ENCODE measurements at regions not wholly inside any gene's neighbourhood (a gene's known extent, or its start where the extent isn't known, plus 50 kb on each side); places are given as distances from the start of the nearest gene placed in this dataset.

DNA sequence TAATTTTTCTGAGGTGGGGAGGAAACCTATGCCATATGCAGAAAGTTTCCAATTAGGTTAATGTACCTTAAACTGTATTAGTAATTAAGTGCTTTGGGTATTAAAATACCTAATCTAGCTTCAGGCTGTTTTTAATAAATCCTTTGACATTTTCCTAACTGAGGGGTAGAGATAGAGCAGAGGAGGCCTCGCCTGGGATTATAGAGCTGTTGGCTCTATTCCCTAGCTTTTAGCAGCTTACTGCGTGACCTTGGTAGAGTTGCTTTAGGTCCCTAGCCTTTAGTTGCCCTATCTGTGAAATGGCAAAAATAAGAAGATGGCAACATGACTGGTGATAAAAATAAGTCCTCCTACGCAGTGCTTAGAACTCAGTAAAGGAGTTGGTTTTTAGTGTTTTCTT lies 621.0 kb downstream of the LMO4 start:
- no peak for ATAC-seq (ENCODE audit: low read depth)
- TF ChIP-seq, protein P1, sequence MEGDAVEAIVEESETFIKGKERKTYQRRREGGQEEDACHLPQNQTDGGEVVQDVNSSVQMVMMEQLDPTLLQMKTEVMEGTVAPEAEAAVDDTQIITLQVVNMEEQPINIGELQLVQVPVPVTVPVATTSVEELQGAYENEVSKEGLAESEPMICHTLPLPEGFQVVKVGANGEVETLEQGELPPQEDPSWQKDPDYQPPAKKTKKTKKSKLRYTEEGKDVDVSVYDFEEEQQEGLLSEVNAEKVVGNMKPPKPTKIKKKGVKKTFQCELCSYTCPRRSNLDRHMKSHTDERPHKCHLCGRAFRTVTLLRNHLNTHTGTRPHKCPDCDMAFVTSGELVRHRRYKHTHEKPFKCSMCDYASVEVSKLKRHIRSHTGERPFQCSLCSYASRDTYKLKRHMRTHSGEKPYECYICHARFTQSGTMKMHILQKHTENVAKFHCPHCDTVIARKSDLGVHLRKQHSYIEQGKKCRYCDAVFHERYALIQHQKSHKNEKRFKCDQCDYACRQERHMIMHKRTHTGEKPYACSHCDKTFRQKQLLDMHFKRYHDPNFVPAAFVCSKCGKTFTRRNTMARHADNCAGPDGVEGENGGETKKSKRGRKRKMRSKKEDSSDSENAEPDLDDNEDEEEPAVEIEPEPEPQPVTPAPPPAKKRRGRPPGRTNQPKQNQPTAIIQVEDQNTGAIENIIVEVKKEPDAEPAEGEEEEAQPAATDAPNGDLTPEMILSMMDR (IDR thresholded peaks at IDR 0.05; ENCODE audit: poor library complexity, severe bottlenecking) = no peak
- no peak for DNase-seq (ENCODE audit: low spot score)

GRCh38 chr1:87950369-87950768 lies 621.7 kb downstream of the LMO4 start:
- Histone ChIP-seq H3K36me3 (ENCODE audit: low read depth) (no peaks in the 10 kb centered on the region), H3K4me1 (ENCODE audit: insufficient read depth, poor library complexity, severe bottlenecking) (no peaks in the 10 kb centered on the region), H3K27ac (ENCODE audit: poor library complexity, severe bottlenecking) (no peak overlapping the region), H3K9me3 (ENCODE audit: severe bottlenecking) (no peaks in the 10 kb centered on the region), H3K27me3 (ENCODE audit: insufficient read depth, poor library complexity, severe bottlenecking) (no peaks in the 10 kb centered on the region), H3K4me3 (ENCODE audit: severe bottlenecking) (no peak overlapping the region)
- no peak for DNase-seq (ENCODE audit: low spot score)
- TF ChIP-seq, protein P1 (IDR thresholded peaks at IDR 0.05; ENCODE audit: poor library complexity, severe bottlenecking) = no peak
- no peak for ATAC-seq (ENCODE audit: low read depth)

More for the DNA sequence above, 621.0 kb downstream of the LMO4 start:
- H3K36me3 ChIP-seq (ENCODE audit: low read depth) = no peaks in the 10 kb centered on the region
- H3K4me1 ChIP-seq (ENCODE audit: insufficient read depth, poor library complexity, severe bottlenecking) = no peaks in the 10 kb centered on the region
- no peak overlapping the region for H3K27ac ChIP-seq (ENCODE audit: poor library complexity, severe bottlenecking)
- no peaks in the 10 kb centered on the region for H3K27me3 ChIP-seq (ENCODE audit: insufficient read depth, poor library complexity, severe bottlenecking)
- no peak overlapping the region for H3K4me3 ChIP-seq (ENCODE audit: severe bottlenecking)
- H3K9me3 ChIP-seq (ENCODE audit: severe bottlenecking) = no peaks in the 10 kb centered on the region

- no peaks in the 10 kb centered on the region for H3K27me3 ChIP-seq (ENCODE audit: insufficient read depth, poor library complexity, severe bottlenecking)
- no peaks in the 10 kb centered on the region for H3K36me3 ChIP-seq (ENCODE audit: low read depth)
- H3K9me3 ChIP-seq (ENCODE audit: severe bottlenecking) = no peaks in the 10 kb centered on the region
- peaks cover 8% of the 10 kb centered on the region for H3K4me1 ChIP-seq (ENCODE audit: insufficient read depth, poor library complexity, severe bottlenecking)
- ATAC-seq (ENCODE audit: low read depth) (no peak), DNase-seq (ENCODE audit: low spot score) (no peak)
- TF ChIP-seq, protein P1 (IDR thresholded peaks at IDR 0.05; ENCODE audit: poor library complexity, severe bottlenecking) = no peak
- H3K27ac ChIP-seq (ENCODE audit: poor library complexity, severe bottlenecking) = no peak overlapping the region
- no peak overlapping the region for H3K4me3 ChIP-seq (ENCODE audit: severe bottlenecking)
Observed at GRCh38 chr1:87951409-87951808, 622.7 kb downstream of the LMO4 start.

DNA sequence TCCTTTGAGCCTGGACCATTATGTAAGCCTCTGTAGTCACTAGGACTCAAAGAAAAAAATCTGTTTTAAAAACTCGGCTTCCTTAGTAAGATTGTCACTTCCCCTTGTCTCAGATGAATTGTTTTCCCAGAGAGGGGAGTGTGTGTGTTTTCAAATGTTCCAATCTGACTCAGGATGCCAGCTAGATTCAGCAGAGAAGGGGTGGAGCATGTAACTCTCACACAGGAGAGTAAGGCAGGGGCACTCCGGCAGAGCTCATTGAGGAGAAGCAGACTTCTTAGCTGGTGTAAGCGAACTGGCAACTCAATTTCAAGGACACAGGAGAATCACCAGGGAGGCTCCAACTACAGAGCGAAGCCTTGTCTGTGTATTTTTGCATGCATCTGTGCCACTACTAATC lies 623.2 kb downstream of the LMO4 start:
- H3K27me3 ChIP-seq (ENCODE audit: insufficient read depth, poor library complexity, severe bottlenecking) = no peaks in the 10 kb centered on the region
- no peaks in the 10 kb centered on the region for H3K36me3 ChIP-seq (ENCODE audit: low read depth)
- TF ChIP-seq, protein P1 (IDR thresholded peaks at IDR 0.05; ENCODE audit: poor library complexity, severe bottlenecking) = no peak
- no peak for DNase-seq (ENCODE audit: low spot score)
- H3K4me3 ChIP-seq (ENCODE audit: severe bottlenecking) = no peak overlapping the region
- H3K27ac ChIP-seq (ENCODE audit: poor library complexity, severe bottlenecking) = no peak overlapping the region
- no peaks in the 10 kb centered on the region for H3K9me3 ChIP-seq (ENCODE audit: severe bottlenecking)
- H3K4me1 ChIP-seq (ENCODE audit: insufficient read depth, poor library complexity, severe bottlenecking) = peaks cover 13% of the 10 kb centered on the region
- no peak for ATAC-seq (ENCODE audit: low read depth)

- ATAC-seq (ENCODE audit: low read depth) = no peak
- Histone ChIP-seq H3K4me3 (ENCODE audit: severe bottlenecking) (no peak overlapping the region), H3K4me1 (ENCODE audit: insufficient read depth, poor library complexity, severe bottlenecking) (peaks cover 14% of the 10 kb centered on the region), H3K9me3 (ENCODE audit: severe bottlenecking) (no peaks in the 10 kb centered on the region), H3K27me3 (ENCODE audit: insufficient read depth, poor library complexity, severe bottlenecking) (no peaks in the 10 kb centered on the region), H3K27ac (ENCODE audit: poor library complexity, severe bottlenecking) (no peak overlapping the region), H3K36me3 (ENCODE audit: low read depth) (no peaks in the 10 kb centered on the region)
- no peak for DNase-seq (ENCODE audit: low spot score)
- TF ChIP-seq, protein P1 (IDR thresholded peaks at IDR 0.05; ENCODE audit: poor library complexity, severe bottlenecking) = no peak
Observed at GRCh38 chr1:87953121-87953520, 624.4 kb downstream of the LMO4 start.

All from RWPE2 (cell line).